Activated CD8-positive, alpha-beta T cell treated with anti-CD3 and anti-CD28 coated beads for 36 hours (primary cell): ENCODE measurements at regions not wholly inside any gene's neighbourhood (a gene's known extent, or its start where the extent isn't known, plus 50 kb on each side); places are given as distances from the start of the nearest gene placed in this dataset.

ENCODE experiments used
- ATAC-seq: fragments of 200-7000 bp; cut with Tn5 transposase; one replicate; pipeline ENCODE4 v1.10.0; 2021; ENCODE audit warnings: mild to moderate bottlenecking, moderate library complexity
- CTCF ChIA-PET: fragments of 350-600 bp; sonication (Branson Sonifier 250); formaldehyde crosslinking; loops from one replicate; lab custom pipeline; 2021; ENCODE audit warnings: antibody characterized with exemption; lab: Charles Lee
- POLR2A ChIA-PET: fragments of 350-600 bp; sonication (Branson Sonifier 250); formaldehyde crosslinking; loops from one replicate; lab custom pipeline; 2021; ENCODE audit warnings: antibody characterized with exemption; lab: Charles Lee
- DNase-seq: peaks from one replicate; pipeline ENCODE4 v3.0.0-alpha.2; 2020
- H3K27ac Mint-ChIP-seq: one replicate; pipeline ENCODE4 v1.8.0; 2021; ENCODE audit warnings: mild to moderate bottlenecking, mixed read lengths
- H3K27me3 Mint-ChIP-seq: one replicate; pipeline ENCODE4 v1.8.0; 2021; ENCODE audit warnings: mixed read lengths
- H3K36me3 Mint-ChIP-seq: one replicate; pipeline ENCODE4 v1.8.0; 2021; ENCODE audit warnings: low read depth, mixed read lengths
- H3K4me1 Mint-ChIP-seq: one replicate; pipeline ENCODE4 v1.8.0; 2021; ENCODE audit warnings: low read depth, mixed read lengths
- H3K4me3 Mint-ChIP-seq: one replicate; pipeline ENCODE4 v1.8.0; 2021; ENCODE audit warnings: mild to moderate bottlenecking, moderate library complexity, mixed read lengths
- H3K9me3 Mint-ChIP-seq: one replicate; pipeline ENCODE4 v1.8.0; 2021; ENCODE audit warnings: mixed read lengths
- CTCF ChIP-seq: fragments of 200-600 bp; IDR thresholded peaks from one replicate; pipeline ENCODE4 v1.8.0; 2022; ENCODE audit warnings: antibody characterized with exemption, mild to moderate bottlenecking
- intact Hi-C: fragments of 100-400 bp; cut with micrococcal nuclease; formaldehyde crosslinking; loops from one replicate; pipeline ENCODE4 v1.10.0; 2022

GRCh38 chr5:94017579-94017978, 276.2 kb upstream of the POU5F2 start:
- no peak for DNase-seq
- no peak overlapping the region for H3K27ac Mint-ChIP-seq
- TF ChIP-seq CTCF: no peak
- H3K9me3 Mint-ChIP-seq: peaks cover 46% of the 10 kb centered on the region
- POLR2A ChIA-PET: no interaction called here
- peaks cover 88% of the 10 kb centered on the region for H3K36me3 Mint-ChIP-seq
- H3K4me1 Mint-ChIP-seq: no peaks in the 10 kb centered on the region
- H3K27me3 Mint-ChIP-seq: no peaks in the 10 kb centered on the region
- CTCF ChIA-PET: no interaction called here
- ATAC-seq: no peak
- no peak overlapping the region for H3K4me3 Mint-ChIP-seq
- intact Hi-C loops: no loop called here

- Mint-ChIP-seq H3K27me3 (no peaks in the 10 kb centered on the region), H3K36me3 (peaks cover 49% of the 10 kb centered on the region), H3K9me3 (peaks cover 12% of the 10 kb centered on the region), H3K4me1 (peaks cover 1% of the 10 kb centered on the region), H3K27ac (no peak overlapping the region), H3K4me3 (no peak overlapping the region)
- DNase-seq (no peak), ATAC-seq (no peak)
- intact Hi-C loops: no loop called here
- ChIA-PET CTCF (no interaction called here), POLR2A (no interaction called here)
- TF ChIP-seq CTCF: no peak
Observed at GRCh38 chr5:94010814-94011213, 269.4 kb upstream of the POU5F2 start.

- POLR2A ChIA-PET: no interaction called here
- ATAC-seq (no peak), DNase-seq (no peak)
- Mint-ChIP-seq H3K4me3 (no peak overlapping the region), H3K36me3 (peaks cover 38% of the 10 kb centered on the region), H3K9me3 (no peaks in the 10 kb centered on the region), H3K27ac (no peak overlapping the region), H3K27me3 (no peaks in the 10 kb centered on the region), H3K4me1 (peaks cover 1% of the 10 kb centered on the region)
- CTCF ChIA-PET: no interaction called here
- TF ChIP-seq CTCF: no peak
- intact Hi-C loops: no loop called here
Observed at GRCh38 chr5:94009161-94009560, 267.8 kb upstream of the POU5F2 start.

GRCh38 chr5:93998951-93999455, 257.6 kb upstream of the POU5F2 start:
- Mint-ChIP-seq H3K36me3 (peaks cover 28% of the 10 kb centered on the region), H3K4me1 (peaks cover 19% of the 10 kb centered on the region)
- intact Hi-C loops: no loop called here

GRCh38 chr5:93997562-93997961, 256.2 kb upstream of the POU5F2 start:
- no peak overlapping the region for H3K4me3 Mint-ChIP-seq
- H3K4me1 Mint-ChIP-seq: peaks cover 20% of the 10 kb centered on the region
- ATAC-seq (no peak), DNase-seq (no peak)
- TF ChIP-seq CTCF: no peak
- no peak overlapping the region for H3K27ac Mint-ChIP-seq
- H3K27me3 Mint-ChIP-seq: no peaks in the 10 kb centered on the region
- ChIA-PET POLR2A (no interaction called here), CTCF (no interaction called here)
- peaks cover 8% of the 10 kb centered on the region for H3K9me3 Mint-ChIP-seq
- intact Hi-C loops: no loop called here
- H3K36me3 Mint-ChIP-seq: peaks cover 24% of the 10 kb centered on the region

More at GRCh38 chr5:93998951-93999455, 257.6 kb upstream of the POU5F2 start:
- H3K27ac Mint-ChIP-seq: no peak overlapping the region
- POLR2A ChIA-PET: no interaction called here
- no peak for DNase-seq
- no peak for TF ChIP-seq CTCF
- no peaks in the 10 kb centered on the region for H3K27me3 Mint-ChIP-seq
- CTCF ChIA-PET: no interaction called here
- peaks cover 8% of the 10 kb centered on the region for H3K9me3 Mint-ChIP-seq
- no peak overlapping the region for H3K4me3 Mint-ChIP-seq
- ATAC-seq: no peak
